MM.1S (cell line): ENCODE measurements at regions not wholly inside any gene's neighbourhood (a gene's known extent, or its start where the extent isn't known, plus 50 kb on each side); places are given as distances from the start of the nearest gene placed in this dataset.

Source experiments
- EZH2phosphoT487 ChIP-seq: fragments of 300-600 bp; sonication (generic); IDR thresholded peaks from 2 replicates; pipeline ENCODE4 v1.6.1; 2018; ENCODE audit warnings: antibody characterized with exemption, low read length
- TF ChIP-seq, protein P1 (sequence below): fragments of 300-600 bp; sonication (generic); IDR thresholded peaks from 2 replicates; pipeline ENCODE4 v1.5.1; 2016; ENCODE audit warnings: antibody characterized with exemption, low read length, mixed read lengths

DNA sequence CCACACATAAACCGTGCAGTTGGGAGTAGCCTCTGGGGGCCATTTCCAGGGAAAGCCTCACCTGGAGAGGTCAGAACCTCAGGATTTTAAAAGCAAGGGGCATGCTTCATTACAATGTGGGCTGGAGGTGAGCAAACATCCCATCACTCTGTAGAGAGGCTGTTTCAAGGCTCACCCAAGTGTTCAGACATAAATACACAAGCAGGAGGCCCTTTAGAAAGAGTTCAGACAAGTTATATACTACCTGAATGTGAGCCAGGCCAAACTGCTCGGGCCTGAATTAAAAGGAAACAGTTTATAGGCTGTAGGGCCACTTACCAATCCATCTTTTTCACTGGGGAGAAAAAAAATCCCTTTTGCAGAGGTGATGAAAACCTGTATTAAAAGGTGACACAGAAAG, 540.0 kb upstream of the ZEB2 start:
- TF ChIP-seq EZH2phosphoT487 = no peak
- TF ChIP-seq, protein P1, sequence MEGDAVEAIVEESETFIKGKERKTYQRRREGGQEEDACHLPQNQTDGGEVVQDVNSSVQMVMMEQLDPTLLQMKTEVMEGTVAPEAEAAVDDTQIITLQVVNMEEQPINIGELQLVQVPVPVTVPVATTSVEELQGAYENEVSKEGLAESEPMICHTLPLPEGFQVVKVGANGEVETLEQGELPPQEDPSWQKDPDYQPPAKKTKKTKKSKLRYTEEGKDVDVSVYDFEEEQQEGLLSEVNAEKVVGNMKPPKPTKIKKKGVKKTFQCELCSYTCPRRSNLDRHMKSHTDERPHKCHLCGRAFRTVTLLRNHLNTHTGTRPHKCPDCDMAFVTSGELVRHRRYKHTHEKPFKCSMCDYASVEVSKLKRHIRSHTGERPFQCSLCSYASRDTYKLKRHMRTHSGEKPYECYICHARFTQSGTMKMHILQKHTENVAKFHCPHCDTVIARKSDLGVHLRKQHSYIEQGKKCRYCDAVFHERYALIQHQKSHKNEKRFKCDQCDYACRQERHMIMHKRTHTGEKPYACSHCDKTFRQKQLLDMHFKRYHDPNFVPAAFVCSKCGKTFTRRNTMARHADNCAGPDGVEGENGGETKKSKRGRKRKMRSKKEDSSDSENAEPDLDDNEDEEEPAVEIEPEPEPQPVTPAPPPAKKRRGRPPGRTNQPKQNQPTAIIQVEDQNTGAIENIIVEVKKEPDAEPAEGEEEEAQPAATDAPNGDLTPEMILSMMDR = no peak
